Lower leg skin (tissue), 4 donors: ENCODE measurements at regions not wholly inside any gene's neighbourhood (a gene's known extent, or its start where the extent isn't known, plus 50 kb on each side); places are given as distances from the start of the nearest gene placed in this dataset.

Source experiments
- DNase-seq, 2 donors: peaks; one replicate each; pipeline ENCODE4 v3.0.0-alpha.2; 2019; ENCODE audit warnings: low spot score in 2 of 2
- H3K4me3 ChIP-seq: fragments of 200-600 bp; sonication (generic); 2 replicates; pipeline ENCODE4 v1.5.1; 2017; ENCODE audit warnings: mild to moderate bottlenecking, low read depth; ENCODE audit not compliant: poor library complexity, severe bottlenecking
- CTCF ChIP-seq, 3 donors: fragments of 450-650 bp; IDR thresholded peaks; one replicate each; pipeline ENCODE4 v1.5.1; 2016; ENCODE audit warnings: antibody characterized with exemption in 3 of 3, mild to moderate bottlenecking in 3 of 3, moderate library complexity in 2 of 3
- POLR2A ChIP-seq, 2 donors: fragments of 450-650 bp; IDR thresholded peaks; one replicate each; pipeline ENCODE4 v1.6.1; 2016 to 2017; ENCODE audit warnings: antibody characterized with exemption in 2 of 2, mild to moderate bottlenecking in 1 of 2, moderate library complexity in 1 of 2
- WGBS, 2 donors: methylation state at CpG; one replicate each; pipeline ENCODE4 v1.1.5; 2018; 5-methylcytosine and 5-hydroxymethylcytosine counted together
- intact Hi-C: fragments of 100-400 bp; cut with DNase I; formaldehyde crosslinking; loops from one replicate; pipeline ENCODE4 v1.15.0; 2023; ENCODE audit warnings: low total_unique reads

GRCh38 chr6:102581378-102582124 lies 1188.0 kb downstream of the GRIK2 start:
- intact Hi-C loops = no loop called here
- WGBS, 2 donors = 83 to 91% methylated on average over 10 to 11 of the region's 11 CpGs
- no peak for DNase-seq
- no peak overlapping the region for H3K4me3 ChIP-seq
- TF ChIP-seq POLR2A (IDR thresholded peaks at IDR 0.05) (no peak), CTCF (IDR thresholded peaks at IDR 0.05) (no peak)

- TF ChIP-seq POLR2A (IDR thresholded peaks at IDR 0.05) = no peak
- no peak for TF ChIP-seq CTCF (IDR thresholded peaks at IDR 0.05)
- 71 to 75% methylated on average over 2 of the region's 2 CpGs for WGBS, 2 donors
- DNase-seq = no peak
- intact Hi-C loops = no loop called here
- no peak overlapping the region for H3K4me3 ChIP-seq
These were observed 1177.9 kb downstream of the GRIK2 start for GRCh38 chr6:102571236-102571908.

- intact Hi-C loops = no loop called here
- 43 to 66% methylated on average over 1 of the region's 1 CpG for WGBS, 2 donors
- DNase-seq = no peak
- no peak for TF ChIP-seq CTCF (IDR thresholded peaks at IDR 0.05)
- no peak for TF ChIP-seq POLR2A (IDR thresholded peaks at IDR 0.05)
- no peak overlapping the region for H3K4me3 ChIP-seq
These were observed 1169.2 kb downstream of the GRIK2 start for GRCh38 chr6:102562713-102563112.

GRCh38 chr6:102553214-102553613 lies 1159.7 kb downstream of the GRIK2 start:
- DNase-seq = no peak
- H3K4me3 ChIP-seq = no peak overlapping the region
- no peak for TF ChIP-seq POLR2A (IDR thresholded peaks at IDR 0.05)
- no peak for TF ChIP-seq CTCF (IDR thresholded peaks at IDR 0.05)
- intact Hi-C loops = no loop called here

- no peak overlapping the region for H3K4me3 ChIP-seq
- intact Hi-C loops = no loop called here
- no peak for DNase-seq
- TF ChIP-seq POLR2A (IDR thresholded peaks at IDR 0.05) (no peak), CTCF (IDR thresholded peaks at IDR 0.05) (no peak)
- WGBS, 2 donors = 74 to 80% methylated on average over 6 of the region's 6 CpGs
These were observed 1155.8 kb downstream of the GRIK2 start for GRCh38 chr6:102549221-102549874.
